ENCODE measurements at regions not wholly inside any gene's neighbourhood (a gene's known extent, or its start where the extent isn't known, plus 50 kb on each side); places are given as distances from the start of the nearest gene placed in this dataset.

DNA sequence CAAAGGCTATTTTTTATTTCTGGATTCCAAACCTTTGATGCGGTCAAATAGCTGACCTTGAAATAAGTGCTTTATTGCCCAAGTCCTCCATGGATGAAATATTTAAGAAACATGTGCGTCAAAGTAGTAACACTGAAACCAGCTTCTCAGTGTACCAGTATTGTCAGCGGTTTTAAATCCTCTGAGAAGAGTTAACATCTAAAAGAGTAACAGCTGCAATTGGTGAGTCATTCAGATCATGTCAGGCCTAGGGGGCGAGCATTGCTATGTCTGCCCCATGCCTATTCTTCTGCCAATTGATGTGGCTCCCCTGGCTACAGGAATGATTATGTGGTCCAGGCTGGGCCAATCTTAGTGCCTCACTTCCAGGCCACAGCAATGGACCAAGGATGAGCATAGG, 263.3 kb upstream of the SORL1-AS1 start (continued):
- no peak for TF ChIP-seq HMGA2 (CRISPR knock-in tag; IDR thresholded peaks at IDR 0.05)
- TF ChIP-seq ZNF317 (CRISPR knock-in tag; IDR thresholded peaks at IDR 0.05; ENCODE audit: borderline replicate concordance, low read depth) = no peak
- TF ChIP-seq NR1H2 (CRISPR knock-in tag; IDR thresholded peaks at IDR 0.05) = no peak

DNA sequence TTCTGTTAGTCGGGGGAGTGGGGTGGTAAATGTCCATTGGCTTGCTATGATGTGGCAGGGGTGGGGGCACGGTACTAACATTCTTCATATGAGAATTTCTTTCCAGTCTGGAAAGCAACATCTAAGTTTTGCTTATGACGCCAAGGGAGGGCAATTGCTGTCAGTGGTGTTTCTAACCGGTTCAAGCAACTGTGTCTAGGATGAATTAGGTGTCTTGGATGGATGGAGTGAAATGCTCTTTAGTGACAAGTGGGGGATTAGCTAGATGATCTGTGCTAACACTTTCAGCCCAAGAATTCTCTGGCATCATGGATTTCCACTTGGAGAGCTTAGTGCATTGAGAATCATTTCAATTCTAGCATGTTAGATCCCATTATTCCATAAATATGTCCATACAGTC, 262.6 kb upstream of the SORL1-AS1 start:
- H3K4me3 Mint-ChIP-seq = no peak overlapping the region
- ChIA-PET POLR2A (no interaction called here), CTCF (no interaction called here)
- H3K9me3 Mint-ChIP-seq = peaks cover 10% of the 10 kb centered on the region
- H3K36me3 Mint-ChIP-seq = no peaks in the 10 kb centered on the region; the same call in 1 of the 2 replicates
- no peak for ATAC-seq
- TF ChIP-seq, protein P1, sequence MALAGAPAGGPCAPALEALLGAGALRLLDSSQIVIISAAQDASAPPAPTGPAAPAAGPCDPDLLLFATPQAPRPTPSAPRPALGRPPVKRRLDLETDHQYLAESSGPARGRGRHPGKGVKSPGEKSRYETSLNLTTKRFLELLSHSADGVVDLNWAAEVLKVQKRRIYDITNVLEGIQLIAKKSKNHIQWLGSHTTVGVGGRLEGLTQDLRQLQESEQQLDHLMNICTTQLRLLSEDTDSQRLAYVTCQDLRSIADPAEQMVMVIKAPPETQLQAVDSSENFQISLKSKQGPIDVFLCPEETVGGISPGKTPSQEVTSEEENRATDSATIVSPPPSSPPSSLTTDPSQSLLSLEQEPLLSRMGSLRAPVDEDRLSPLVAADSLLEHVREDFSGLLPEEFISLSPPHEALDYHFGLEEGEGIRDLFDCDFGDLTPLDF (CRISPR knock-in tag; IDR thresholded peaks at IDR 0.05) = no peak
- no peak for TF ChIP-seq TEAD1 (CRISPR knock-in tag; IDR thresholded peaks at IDR 0.05)
- no peak for TF ChIP-seq ZNF423 (CRISPR knock-in tag; IDR thresholded peaks at IDR 0.05)
- TF ChIP-seq, protein P2, sequence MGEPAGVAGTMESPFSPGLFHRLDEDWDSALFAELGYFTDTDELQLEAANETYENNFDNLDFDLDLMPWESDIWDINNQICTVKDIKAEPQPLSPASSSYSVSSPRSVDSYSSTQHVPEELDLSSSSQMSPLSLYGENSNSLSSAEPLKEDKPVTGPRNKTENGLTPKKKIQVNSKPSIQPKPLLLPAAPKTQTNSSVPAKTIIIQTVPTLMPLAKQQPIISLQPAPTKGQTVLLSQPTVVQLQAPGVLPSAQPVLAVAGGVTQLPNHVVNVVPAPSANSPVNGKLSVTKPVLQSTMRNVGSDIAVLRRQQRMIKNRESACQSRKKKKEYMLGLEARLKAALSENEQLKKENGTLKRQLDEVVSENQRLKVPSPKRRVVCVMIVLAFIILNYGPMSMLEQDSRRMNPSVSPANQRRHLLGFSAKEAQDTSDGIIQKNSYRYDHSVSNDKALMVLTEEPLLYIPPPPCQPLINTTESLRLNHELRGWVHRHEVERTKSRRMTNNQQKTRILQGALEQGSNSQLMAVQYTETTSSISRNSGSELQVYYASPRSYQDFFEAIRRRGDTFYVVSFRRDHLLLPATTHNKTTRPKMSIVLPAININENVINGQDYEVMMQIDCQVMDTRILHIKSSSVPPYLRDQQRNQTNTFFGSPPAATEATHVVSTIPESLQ (CRISPR knock-in tag; IDR thresholded peaks at IDR 0.05) = no peak
- TF ChIP-seq ELF4 (CRISPR knock-in tag; IDR thresholded peaks at IDR 0.05; ENCODE audit: low read depth) = no peak
- TF ChIP-seq EMX1 (CRISPR knock-in tag; IDR thresholded peaks at IDR 0.05) = no peak
- TF ChIP-seq, protein P3, sequence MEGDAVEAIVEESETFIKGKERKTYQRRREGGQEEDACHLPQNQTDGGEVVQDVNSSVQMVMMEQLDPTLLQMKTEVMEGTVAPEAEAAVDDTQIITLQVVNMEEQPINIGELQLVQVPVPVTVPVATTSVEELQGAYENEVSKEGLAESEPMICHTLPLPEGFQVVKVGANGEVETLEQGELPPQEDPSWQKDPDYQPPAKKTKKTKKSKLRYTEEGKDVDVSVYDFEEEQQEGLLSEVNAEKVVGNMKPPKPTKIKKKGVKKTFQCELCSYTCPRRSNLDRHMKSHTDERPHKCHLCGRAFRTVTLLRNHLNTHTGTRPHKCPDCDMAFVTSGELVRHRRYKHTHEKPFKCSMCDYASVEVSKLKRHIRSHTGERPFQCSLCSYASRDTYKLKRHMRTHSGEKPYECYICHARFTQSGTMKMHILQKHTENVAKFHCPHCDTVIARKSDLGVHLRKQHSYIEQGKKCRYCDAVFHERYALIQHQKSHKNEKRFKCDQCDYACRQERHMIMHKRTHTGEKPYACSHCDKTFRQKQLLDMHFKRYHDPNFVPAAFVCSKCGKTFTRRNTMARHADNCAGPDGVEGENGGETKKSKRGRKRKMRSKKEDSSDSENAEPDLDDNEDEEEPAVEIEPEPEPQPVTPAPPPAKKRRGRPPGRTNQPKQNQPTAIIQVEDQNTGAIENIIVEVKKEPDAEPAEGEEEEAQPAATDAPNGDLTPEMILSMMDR (IDR thresholded peaks at IDR 0.05) = no peak
- no peak for TF ChIP-seq PRRX2 (CRISPR knock-in tag; IDR thresholded peaks at IDR 0.05)
- TF ChIP-seq OVOL2 (CRISPR knock-in tag; IDR thresholded peaks at IDR 0.05; ENCODE audit: borderline replicate concordance) = no peak
- TF ChIP-seq JAZF1 (CRISPR knock-in tag; IDR thresholded peaks at IDR 0.05) = no peak
- no peaks in the 10 kb centered on the region for H3K27me3 Mint-ChIP-seq (ENCODE audit: low read depth)
- DNase-seq (ENCODE audit: low spot score) = no peak
- H3K27ac Mint-ChIP-seq = no peak overlapping the region
- 0 out of 2 replicates have a peak, but pooled peaks cover 4% of the 10 kb centered on the region for H3K4me1 Mint-ChIP-seq

DNA sequence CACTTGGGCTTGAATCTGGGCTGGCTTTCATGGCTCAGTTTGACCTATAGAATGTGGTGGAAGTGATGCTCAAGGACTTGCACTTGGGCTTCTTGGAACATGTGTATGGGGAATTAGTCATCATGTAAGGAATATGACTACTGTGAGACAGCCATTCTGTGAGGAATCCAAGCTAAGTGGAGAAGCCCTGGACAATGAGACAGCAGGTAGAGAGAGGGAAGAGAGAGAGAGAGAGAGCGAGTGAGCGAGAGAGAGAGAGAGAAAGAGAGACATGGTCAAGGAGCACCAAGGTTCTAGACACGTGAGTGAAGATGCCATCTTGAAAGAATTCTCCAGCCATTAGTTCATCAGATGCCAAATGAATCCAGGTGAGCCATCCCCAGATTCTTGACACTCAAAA, 261.6 kb upstream of the SORL1-AS1 start:
- no peak for DNase-seq (ENCODE audit: low spot score)
- Mint-ChIP-seq H3K9me3 (peaks cover 4% of the 10 kb centered on the region), H3K27me3 (ENCODE audit: low read depth) (no peaks in the 10 kb centered on the region), H3K36me3 (no peaks in the 10 kb centered on the region), H3K4me1 (no peaks in the 10 kb centered on the region), H3K4me3 (no peak overlapping the region), H3K27ac (no peak overlapping the region)
- no peak for ATAC-seq
- TF ChIP-seq, protein P4, sequence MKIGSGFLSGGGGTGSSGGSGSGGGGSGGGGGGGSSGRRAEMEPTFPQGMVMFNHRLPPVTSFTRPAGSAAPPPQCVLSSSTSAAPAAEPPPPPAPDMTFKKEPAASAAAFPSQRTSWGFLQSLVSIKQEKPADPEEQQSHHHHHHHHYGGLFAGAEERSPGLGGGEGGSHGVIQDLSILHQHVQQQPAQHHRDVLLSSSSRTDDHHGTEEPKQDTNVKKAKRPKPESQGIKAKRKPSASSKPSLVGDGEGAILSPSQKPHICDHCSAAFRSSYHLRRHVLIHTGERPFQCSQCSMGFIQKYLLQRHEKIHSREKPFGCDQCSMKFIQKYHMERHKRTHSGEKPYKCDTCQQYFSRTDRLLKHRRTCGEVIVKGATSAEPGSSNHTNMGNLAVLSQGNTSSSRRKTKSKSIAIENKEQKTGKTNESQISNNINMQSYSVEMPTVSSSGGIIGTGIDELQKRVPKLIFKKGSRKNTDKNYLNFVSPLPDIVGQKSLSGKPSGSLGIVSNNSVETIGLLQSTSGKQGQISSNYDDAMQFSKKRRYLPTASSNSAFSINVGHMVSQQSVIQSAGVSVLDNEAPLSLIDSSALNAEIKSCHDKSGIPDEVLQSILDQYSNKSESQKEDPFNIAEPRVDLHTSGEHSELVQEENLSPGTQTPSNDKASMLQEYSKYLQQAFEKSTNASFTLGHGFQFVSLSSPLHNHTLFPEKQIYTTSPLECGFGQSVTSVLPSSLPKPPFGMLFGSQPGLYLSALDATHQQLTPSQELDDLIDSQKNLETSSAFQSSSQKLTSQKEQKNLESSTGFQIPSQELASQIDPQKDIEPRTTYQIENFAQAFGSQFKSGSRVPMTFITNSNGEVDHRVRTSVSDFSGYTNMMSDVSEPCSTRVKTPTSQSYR (CRISPR knock-in tag; IDR thresholded peaks at IDR 0.05) = no peak
- no peak for TF ChIP-seq SMAD3 (CRISPR knock-in tag; IDR thresholded peaks at IDR 0.05; ENCODE audit: borderline replicate concordance)
- TF ChIP-seq JUN (CRISPR knock-in tag; IDR thresholded peaks at IDR 0.05) = no peak
- TF ChIP-seq, protein P5, sequence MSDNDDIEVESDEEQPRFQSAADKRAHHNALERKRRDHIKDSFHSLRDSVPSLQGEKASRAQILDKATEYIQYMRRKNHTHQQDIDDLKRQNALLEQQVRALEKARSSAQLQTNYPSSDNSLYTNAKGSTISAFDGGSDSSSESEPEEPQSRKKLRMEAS (CRISPR knock-in tag; IDR thresholded peaks at IDR 0.05) = no peak
- TF ChIP-seq JAZF1 (CRISPR knock-in tag; IDR thresholded peaks at IDR 0.05) = no peak
- TF ChIP-seq, protein P6, sequence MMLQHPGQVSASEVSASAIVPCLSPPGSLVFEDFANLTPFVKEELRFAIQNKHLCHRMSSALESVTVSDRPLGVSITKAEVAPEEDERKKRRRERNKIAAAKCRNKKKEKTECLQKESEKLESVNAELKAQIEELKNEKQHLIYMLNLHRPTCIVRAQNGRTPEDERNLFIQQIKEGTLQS (CRISPR knock-in tag; conservative IDR thresholded peaks at IDR 0.05) = no peak
- TF ChIP-seq ZNF121 (CRISPR knock-in tag; IDR thresholded peaks at IDR 0.05) = no peak
- TF ChIP-seq OVOL2 (CRISPR knock-in tag; IDR thresholded peaks at IDR 0.05; ENCODE audit: borderline replicate concordance) = no peak
- TF ChIP-seq ZBTB21 (CRISPR knock-in tag; IDR thresholded peaks at IDR 0.05; ENCODE audit: borderline replicate concordance) = no peak
- TF ChIP-seq, protein P7, sequence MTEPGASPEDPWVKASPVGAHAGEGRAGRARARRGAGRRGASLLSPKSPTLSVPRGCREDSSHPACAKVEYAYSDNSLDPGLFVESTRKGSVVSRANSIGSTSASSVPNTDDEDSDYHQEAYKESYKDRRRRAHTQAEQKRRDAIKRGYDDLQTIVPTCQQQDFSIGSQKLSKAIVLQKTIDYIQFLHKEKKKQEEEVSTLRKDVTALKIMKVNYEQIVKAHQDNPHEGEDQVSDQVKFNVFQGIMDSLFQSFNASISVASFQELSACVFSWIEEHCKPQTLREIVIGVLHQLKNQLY (CRISPR knock-in tag; IDR thresholded peaks at IDR 0.05) = no peak
- no peak for TF ChIP-seq ZNF219 (CRISPR knock-in tag; IDR thresholded peaks at IDR 0.05; ENCODE audit: borderline replicate concordance)
- no peak for TF ChIP-seq FOXP1 (CRISPR knock-in tag; IDR thresholded peaks at IDR 0.05; ENCODE audit: borderline replicate concordance)
- ChIA-PET CTCF (no interaction called here), POLR2A (no interaction called here)
